Stimulated activated CD8-positive, alpha-beta memory T cell treated with anti-CD3 and anti-CD28 coated beads, Interleukin-15, amount 100 ng/mL, for 4 hours (primary cell): ENCODE measurements at regions not wholly inside any gene's neighbourhood (a gene's known extent, or its start where the extent isn't known, plus 50 kb on each side); places are given as distances from the start of the nearest gene placed in this dataset.
"Not testable (repeated sequence)": the region's sequence is repeated elsewhere in the genome, so short reads cannot be mapped to it uniquely, and the experiment has no call there.

Source experiments
- DNase-seq, 2 donors: peaks; one replicate each; pipeline ENCODE4 v3.0.0-alpha.2; 2020; ENCODE audit warnings: low read depth in 2 of 2

GRCh38 chr3:40753291-40753770, 228.6 kb downstream of the ZNF621 start:
- DNase-seq = no peak

DNA sequence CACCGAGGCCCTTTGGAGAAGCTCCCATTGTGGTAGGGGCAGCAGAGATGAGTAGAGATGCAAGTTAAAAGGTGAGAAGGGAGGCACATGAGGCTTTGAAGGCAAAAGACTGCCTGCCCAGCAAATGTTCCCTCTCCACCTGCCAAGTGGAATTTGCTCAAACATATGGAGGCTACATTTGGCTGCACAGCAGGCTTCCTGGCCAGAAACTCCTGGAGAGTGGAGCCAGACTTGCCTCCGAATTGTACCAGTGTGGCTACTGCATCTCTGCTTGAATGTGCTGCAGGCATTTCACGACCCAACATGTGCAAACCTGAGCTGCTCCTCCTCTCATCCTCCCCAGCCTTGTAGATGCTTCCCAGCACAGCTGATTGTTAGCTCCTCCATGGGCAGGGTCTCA, 229.2 kb downstream of the ZNF621 start:
- DNase-seq = no peak

DNA sequence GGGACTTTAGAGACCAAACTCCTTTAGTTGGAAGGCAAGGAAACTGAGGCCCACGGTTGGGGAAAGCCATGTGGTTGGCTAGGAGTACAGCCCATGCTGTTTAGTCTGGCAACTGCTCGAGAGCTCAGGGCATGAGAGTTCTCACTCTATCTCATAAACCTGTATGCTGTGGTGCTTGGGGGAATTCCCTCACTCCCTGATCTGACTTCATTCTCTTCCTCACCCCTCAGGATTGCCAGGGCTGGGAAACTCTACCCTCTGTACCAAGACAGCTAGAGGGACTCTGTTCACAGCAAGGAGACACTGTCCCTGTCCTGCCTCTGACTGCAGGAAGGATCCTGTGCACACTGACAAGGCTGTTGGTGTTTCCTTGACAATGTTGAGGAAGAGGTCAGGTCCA, 230.2 kb downstream of the ZNF621 start:
- no peak for DNase-seq

DNA sequence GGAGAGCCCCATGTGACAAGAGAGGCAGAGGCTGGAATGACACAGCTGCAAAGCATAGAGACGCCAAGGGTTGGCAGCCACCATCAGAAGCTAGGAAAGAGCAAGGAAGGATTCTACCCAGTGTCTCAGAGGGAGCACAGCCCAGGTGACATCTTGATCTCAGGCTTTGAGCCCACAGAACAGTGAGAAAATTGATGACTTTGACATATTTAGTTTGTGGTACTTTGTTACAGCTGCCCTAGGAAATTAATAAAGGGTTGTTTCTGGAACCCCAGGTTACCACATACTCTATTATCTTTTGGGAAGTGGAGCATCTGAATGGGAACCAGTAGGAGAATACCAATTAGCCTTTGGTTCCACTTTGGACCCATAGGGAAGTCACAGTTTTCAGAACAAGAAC, 231.7 kb downstream of the ZNF621 start:
- DNase-seq = no peak

DNA sequence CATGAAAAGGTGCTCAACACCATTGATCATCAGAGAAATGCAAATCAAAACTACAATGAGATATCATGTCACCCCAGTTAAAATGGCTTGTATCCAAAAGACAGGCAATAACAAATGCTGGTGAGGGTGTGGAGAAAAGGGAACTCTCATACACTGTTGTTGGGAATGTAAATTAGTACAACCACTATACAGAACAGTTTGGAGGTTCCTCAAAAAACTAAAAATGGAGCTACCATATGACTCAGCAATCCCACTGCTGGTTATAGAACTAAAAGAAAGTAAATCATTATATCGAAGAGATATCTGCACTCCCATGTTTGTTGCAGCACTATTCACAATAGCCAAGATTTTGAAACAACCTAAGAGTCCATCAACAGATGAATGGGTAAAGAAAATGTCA, 238.0 kb downstream of the ZNF621 start:
- not testable (repeated sequence) for DNase-seq

DNA sequence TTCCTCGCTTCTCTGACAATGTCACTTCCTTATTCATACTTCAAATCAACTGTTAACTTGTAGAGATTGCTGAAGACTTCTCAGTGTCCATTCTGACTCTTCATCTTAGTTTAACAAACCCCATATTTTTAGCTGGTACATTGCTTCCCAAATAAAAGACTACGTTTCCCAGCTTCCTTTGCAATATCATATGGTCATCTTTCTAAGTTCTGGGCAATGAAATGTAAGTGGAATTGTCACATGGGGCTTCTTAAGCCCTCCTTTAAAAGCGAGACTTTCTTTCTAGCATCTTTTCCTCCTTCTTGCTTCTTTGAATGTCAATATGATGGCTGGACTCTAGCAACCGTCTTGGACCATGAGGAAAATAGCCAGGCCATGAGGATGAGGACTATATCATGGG, 239.0 kb downstream of the ZNF621 start:
- DNase-seq = no peak

DNA sequence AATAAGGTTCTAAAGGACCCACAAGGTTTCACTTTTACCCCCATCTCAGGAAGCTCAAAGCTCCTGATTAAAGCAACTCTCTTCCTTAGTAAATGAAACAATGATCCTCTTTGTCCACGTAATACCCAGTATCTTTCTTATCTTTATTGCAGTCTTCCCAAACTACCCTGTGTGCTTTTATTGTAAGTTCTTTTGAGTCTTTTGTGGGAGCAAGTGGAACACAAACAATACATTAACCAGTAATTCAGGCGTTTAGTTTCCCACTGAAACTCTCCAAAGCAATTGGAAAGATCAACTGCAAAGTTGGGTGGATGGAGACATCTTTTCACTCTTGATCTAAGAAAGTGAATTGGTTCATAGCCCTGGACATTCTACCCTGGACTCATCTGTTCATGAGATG, 240.0 kb downstream of the ZNF621 start:
- no peak for DNase-seq

DNA sequence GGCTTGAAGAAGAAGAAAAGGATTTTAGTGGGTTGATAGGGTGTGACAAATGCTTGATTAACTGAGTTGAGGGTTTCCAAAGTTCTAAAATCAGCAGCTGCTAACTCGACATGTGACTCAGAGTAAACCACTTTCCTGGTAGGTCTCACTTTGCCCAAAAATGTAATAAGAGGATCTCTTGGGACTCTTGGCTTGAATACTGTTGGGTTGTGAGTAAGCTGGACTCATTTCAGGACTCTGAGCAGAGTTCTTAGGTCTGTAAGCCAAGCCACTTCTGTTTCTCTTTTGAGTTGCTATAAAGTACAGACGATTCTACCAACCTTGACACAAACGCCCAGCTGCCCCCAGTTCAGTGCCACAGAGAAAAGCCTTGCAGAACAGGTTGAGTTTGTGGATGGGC, 241.1 kb downstream of the ZNF621 start:
- no peak for DNase-seq

DNA sequence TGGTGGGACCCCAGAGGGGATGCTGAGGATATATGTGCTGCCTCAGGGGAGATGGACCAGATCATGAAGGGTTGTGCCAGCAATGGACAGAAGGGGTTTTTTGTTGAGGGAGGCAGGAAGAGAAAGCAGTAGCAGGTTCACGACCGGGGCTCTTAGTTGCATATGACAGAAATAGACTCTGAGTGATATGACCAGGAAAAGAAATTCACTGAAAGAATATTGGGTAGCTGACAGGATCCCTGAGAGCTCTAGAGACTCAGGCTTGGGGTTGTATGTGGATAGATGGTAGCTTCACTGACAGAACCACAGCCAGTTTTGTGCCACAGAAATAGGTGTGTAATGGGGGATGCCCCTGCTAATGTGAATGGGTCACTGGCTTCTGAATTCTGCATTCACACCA, 241.6 kb downstream of the ZNF621 start:
- DNase-seq = no peak

DNA sequence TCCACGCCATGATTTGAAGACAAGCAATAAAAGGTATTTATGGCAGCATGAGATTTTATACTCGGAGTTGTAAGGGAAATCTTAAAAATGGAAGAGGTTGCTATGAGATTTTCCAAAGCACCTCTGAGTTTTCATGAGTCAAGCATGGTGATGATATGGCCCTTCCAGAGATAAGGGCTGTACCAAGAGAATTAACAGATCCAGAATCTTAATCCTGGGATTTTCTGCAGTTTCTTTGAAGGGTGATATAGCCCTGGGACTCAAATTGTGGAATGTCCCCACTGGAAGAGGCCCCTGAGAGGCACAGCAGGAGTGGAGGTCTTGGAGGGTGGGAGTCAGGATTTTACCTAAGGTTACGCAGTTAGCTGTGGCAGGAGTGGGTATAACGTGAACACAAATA, 243.3 kb downstream of the ZNF621 start:
- DNase-seq = no peak

- no peak for DNase-seq
Measured at GRCh38 chr3:40768536-40768935, 243.8 kb downstream of the ZNF621 start.

GRCh38 chr3:40770061-40770460, 245.3 kb downstream of the ZNF621 start:
- no peak for DNase-seq

DNA sequence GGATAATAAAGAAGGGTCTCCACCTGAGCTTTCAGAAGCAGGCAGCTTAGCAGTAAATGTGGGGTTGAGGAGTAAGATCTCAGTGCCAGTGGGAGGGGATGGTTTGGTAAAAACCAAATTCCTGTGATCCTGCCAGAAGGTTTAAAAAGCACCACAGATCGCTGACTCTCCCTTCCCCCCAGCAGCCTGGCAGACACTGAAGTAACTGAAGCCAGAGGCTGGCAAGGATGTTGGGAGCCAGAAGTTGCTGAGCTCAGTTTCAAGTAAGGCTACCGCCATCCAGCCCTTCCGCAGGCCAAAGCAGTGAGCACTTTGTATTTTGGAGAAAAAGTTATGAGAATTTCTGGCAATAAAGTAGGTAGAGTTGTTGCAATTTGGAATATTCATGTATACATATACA, 246.4 kb downstream of the ZNF621 start:
- no peak for DNase-seq

GRCh38 chr3:40779039-40779438, 254.3 kb downstream of the ZNF621 start:
- no peak for DNase-seq

DNA sequence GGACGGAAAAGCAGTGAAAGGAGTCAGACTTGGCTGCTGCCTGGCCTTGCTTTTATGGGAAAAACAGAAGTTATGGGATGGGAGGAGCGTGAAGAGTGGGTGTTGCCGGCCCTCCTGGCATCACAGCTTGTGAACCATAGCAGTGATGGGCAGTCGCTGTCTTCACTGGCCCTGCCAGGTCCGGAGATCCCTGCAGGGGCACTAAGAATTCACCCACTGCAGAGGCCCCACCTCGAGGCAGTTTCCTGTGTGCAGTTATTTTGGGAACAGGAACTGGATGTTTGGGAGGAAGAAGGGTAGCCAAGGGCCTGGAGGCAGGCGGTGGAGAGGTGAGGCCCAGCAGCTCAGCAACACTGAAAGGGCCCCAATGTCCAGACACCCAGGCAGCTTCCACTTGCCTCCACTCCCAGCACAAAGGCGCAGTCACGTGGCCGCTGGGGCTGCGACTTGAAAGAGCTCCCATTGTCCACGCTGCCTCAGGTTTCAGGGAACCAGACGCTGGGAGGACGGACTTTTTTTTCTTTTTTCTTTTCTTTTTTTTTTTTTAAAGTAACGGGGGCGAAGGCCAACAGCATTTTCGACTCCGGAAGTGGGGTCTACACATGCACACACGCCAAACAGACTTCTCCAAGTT, 255.6 kb downstream of the ZNF621 start:
- DNase-seq = no peak

DNA sequence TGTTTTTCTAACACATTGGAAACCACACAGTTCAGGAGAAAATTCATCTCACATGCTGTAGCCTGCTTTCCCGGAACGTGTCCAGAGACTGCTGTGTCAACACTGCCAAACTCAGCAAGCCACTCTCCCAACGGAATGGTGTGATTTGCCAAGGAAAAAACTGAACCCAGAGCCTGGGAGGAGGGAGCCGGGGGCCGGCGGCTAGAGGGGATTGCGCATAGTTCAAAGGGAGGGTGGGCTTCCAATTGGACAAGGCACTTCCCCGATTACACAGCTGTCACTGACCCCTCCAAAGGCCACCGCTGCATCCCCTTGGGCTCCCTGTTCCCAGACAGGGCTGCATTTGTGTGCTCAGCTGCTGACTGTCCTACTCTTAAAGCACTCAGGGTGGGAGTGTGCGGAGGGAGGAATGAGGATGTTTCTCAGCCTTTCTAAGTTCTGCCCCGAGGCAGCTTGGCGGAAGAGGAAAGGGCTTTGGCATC, 256.2 kb downstream of the ZNF621 start:
- no peak for DNase-seq

- no peak for DNase-seq
Measured at GRCh38 chr3:40782111-40782721, 257.5 kb downstream of the ZNF621 start.

GRCh38 chr3:40790746-40791145, 266.0 kb downstream of the ZNF621 start:
- DNase-seq = no peak

DNA sequence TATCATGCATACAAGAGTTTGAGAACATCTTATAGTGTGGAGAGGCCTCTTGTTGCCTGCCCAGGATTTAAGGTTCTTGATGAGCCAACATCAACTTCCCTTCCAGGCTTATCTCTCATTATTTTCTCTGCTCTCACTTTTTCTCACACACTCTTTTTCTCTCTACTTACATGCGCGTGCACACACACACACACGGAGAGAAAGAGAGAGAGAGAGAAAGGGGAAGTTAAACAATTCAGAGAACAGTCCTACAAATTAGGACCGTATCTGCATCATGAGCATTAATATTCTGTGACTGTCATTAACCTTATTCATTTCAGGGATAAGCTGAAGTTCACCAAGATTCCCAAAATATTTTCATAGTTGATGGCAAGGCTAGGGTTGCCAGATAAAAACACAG, 269.0 kb downstream of the ZNF621 start:
- DNase-seq = no peak

DNA sequence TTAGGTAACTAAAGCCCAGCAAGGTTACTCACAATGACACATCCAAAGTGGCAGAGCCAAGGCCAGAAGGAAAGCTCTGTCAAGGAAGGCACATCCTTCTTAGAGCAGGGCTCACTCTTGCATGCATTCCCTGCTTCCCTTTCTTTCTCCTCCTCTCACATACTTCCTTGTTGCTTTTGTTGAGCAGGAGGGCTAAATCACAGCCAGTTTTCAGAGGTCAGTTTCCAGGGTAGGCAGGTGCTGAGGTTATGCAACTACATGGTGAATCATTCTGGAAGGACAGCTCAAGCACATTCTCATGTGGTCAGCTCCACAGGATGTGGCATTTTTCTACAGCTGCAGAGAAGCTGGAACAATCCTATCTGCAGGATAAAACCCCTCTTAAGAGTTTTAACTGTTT, 275.6 kb downstream of the ZNF621 start:
- no peak for DNase-seq

DNA sequence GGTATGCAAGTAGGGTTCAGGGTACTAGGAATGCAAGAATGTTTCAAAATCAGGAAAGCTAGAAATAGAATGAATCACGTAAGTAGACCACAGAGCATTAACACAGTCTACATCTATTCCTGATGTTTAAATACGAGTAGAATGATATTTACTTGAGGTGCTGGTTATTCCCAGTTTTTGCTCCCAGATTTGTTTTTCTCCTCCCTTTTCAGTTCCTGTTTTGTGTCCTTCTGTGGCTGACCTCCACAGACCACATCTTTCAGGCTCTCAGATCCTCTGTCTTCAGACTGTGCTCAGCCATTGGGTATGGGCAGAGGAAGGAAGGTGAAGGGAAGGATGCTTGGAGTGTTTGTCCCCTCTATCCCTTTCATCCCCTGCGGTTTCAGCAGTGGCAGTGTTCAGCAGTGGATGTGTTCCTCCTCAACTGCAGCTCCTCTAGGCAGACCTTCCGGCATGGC, 276.6 kb downstream of the ZNF621 start:
- DNase-seq = no peak

- DNase-seq = no peak
Measured at GRCh38 chr3:40803311-40803710, 278.6 kb downstream of the ZNF621 start.

GRCh38 chr3:40805456-40805855, 280.7 kb downstream of the ZNF621 start:
- DNase-seq = no peak

DNA sequence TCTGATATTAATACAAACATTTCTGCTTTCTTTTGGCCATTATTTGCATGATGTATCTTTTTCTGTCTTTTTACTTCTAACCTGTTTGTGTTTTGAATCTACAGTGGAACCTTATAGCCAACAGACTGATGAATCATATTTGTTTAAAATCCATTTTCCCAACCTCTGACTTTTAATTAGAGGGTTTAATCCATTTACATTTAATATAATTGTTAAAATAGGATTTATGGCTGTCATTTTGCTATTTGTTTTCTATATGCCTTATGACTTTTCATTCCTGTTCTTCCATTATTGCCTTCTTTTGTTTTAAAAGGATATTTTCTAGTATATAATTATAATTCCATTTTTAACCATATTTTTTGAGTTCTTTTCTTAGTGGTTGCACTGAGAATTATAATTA, 286.1 kb downstream of the ZNF621 start:
- no peak for DNase-seq
